GM19351 (cell line): ENCODE measurements at regions not wholly inside any gene's neighbourhood (a gene's known extent, or its start where the extent isn't known, plus 50 kb on each side); places are given as distances from the start of the nearest gene placed in this dataset.

Experiments
- ATAC-seq: cut with Tn5 transposase; IDR thresholded peaks from one replicate; pipeline ENCODE4 v1.9.1; 2021; ENCODE audit warnings: mild to moderate bottlenecking, moderate library complexity; ENCODE audit not compliant: unreplicated experiment

GRCh38 chr5:93017376-93017775 lies 563.6 kb downstream of the NR2F1-AS1 start:
- ATAC-seq = no peak

DNA sequence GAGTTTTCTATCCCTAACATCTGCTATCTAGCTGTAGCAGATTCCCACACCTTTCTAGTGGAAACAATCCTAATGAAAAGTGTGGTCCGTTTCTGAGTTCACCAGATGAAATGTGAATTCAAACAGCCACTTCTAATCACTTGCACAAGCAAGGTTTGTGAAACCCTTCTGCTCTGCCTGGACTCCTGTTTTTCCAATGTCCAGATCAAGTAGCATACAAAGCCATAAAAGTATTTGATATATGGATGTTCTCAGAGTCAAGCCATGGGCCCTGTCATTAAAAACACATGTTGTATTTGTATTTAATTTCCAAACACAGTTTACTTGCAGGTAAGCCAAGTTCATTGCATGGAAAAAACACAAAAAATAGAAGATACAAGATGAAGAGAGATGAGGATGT lies 570.4 kb downstream of the NR2F1-AS1 start:
- ATAC-seq = no peak

DNA sequence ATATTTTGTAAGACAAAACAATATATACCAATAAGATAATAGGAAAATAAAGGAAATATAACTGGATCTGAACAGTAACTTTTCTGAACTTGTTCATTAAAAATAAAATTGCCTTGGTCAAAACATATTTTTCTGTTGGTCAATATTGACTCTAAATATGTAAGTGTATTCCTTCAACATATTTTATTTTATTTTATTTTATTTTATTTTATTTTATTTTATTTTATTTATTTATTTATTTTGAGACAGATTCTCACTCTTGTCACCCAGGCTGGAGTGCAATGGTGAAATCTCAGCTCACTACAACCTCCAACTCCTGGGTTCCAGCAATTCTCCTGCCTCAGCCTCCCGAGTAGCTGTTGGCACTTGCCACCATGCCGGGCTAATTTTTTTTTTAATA lies 571.0 kb downstream of the NR2F1-AS1 start:
- no peak for ATAC-seq

DNA sequence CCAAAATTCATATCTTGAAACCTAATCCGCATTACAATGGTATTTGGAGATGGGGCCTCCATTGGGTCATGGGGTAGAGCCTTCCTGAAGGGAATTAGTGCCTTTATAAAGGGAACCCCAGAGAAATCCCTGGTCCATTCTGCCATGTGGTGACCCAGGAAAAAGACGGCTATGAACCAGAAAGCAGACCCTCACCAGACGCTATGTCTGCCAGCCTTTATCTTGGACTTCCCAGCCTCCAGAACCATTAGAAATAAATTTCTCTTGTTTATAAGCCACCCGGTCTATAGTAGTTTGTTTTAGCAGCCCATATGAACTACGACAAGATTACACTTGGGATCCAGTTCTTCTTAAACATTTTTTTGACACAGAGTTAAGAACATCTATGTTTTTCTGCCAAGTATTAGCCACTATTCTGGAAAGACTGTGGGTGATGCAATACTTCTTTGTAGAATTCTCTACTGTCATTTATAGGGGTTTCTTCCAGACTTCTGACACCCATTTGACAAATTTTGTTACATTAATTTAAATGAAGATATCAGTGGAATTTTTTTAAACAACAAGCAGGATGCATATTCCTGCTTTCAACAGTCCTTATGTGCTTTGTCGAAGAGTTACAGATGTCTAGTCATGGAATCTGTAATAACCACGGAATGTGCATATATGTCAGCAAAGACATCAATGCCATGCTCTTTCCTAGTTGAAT lies 572.4 kb downstream of the NR2F1-AS1 start:
- ATAC-seq = no peak

GRCh38 chr5:93006915-93007314 lies 574.1 kb downstream of the NR2F1-AS1 start:
- no peak for ATAC-seq

- no peak for ATAC-seq
These were observed 582.6 kb downstream of the NR2F1-AS1 start for GRCh38 chr5:92998456-92998855.

GRCh38 chr5:92994392-92994791 lies 586.6 kb downstream of the NR2F1-AS1 start:
- no peak for ATAC-seq

DNA sequence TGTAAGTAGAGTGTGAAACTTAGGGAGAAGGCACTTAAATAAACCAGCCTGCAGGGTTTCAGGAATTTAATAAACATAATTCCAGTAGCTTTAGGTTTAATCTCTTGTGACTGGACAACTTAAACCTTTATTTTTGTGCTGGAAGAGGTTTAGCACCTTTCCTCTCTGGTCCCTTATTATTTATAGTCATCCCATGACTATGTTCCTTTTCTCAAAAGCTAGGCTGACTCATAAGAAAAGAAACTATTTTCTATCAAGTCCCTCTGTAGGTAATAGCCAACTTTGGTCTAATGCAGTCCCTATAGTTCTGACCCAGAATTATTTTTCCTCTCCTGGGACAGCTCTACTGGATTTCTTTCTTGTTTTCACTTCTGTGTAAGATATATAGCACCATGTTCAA lies 588.9 kb downstream of the NR2F1-AS1 start:
- ATAC-seq = no peak

GRCh38 chr5:92991581-92992067 lies 589.4 kb downstream of the NR2F1-AS1 start:
- ATAC-seq = no peak

DNA sequence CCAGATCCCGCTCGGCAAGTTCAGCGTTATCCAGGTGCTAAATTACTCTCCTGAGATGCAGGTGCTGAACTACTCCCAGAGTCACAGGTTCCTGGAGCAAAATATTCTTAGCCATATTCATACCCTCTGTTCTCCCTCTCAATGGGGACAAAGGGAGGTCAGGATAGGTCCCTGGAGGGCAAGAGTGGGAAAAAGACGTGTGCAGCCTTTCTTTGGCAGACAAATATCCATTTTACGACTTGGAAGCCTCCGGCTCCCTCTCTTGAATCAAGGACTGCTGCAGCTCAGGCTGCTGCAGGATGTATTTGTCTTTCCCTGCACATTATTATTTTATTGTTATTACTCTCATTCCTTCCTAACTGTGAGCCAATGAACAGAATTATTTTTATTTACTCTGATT lies 590.2 kb downstream of the NR2F1-AS1 start:
- ATAC-seq = no peak

DNA sequence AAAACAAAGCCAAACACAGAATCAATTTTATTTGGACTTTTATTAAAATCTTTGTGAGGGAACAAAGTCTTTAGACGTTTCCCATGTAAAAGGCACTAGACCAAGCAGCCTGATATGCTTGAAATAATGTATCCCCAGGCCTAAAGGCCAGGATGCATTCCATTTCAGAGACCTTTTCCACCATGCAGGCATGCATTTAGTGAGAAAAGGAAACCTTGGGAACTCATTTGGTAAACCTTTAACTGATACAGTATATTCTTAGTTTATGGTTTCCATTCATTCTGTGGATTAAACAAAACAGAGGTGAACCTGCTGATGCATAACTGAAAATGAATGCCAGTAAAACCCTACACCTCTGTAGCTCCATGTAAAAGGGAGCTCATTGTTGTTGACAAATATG lies 600.0 kb downstream of the NR2F1-AS1 start:
- no peak for ATAC-seq

- ATAC-seq = no peak
These were observed 600.5 kb downstream of the NR2F1-AS1 start for GRCh38 chr5:92980491-92980890.

DNA sequence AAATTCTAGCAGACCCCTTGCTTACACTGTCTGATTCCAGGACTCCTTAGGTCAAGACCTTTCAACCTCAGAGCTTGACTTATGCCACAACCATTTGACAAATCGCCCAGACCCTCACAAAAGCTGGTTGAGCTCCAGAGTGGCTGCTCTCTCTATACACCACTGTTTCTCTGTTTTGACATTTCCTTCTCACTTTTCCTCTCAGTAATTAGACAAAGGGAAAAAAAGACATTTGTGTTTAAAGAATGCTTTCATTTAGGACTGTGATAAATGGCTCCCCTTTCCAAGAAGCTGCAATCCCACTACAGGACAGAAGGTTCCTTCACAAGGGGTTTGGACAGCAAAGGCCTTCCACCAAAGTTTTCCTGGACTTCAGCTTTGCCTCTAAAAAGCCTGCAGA lies 601.3 kb downstream of the NR2F1-AS1 start:
- ATAC-seq = no peak

DNA sequence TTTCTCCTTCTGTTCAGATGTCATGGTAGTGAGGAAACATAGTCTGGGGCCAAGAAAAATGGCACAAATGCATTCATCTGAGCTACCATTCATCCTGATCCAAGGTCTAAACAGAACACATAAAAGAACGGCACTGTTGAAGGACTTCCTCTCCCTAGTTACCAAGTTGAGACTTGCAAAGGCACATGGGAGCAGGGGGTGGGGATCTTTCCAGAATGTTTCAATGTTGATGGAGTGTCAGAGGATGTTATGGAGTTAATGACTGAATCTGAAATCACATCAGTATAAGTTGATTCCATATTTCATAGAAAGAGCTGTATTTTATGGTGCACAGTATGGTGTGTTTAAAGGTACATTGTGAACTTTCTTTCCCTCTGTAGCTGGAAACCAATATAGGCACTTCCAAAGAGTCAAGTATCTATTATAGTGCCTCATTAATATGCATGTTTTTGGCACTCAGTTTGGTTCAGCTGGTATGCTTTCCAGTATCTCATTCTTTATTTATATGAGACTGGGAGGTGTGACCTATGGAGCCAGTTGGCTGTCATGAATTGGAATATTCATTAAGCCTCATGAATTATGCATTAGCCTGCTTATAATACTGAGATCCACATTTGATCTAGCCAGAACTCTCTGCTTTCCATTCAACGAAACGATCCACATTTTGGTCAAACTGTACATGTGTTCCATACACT lies 603.0 kb downstream of the NR2F1-AS1 start:
- no peak for ATAC-seq

GRCh38 chr5:92976156-92976555 lies 604.9 kb downstream of the NR2F1-AS1 start:
- ATAC-seq = no peak

- no peak for ATAC-seq
These were observed 611.2 kb downstream of the NR2F1-AS1 start for GRCh38 chr5:92969781-92970237.

GRCh38 chr5:92969191-92969780 lies 611.7 kb downstream of the NR2F1-AS1 start:
- no peak for ATAC-seq

- ATAC-seq = no peak
These were observed 617.2 kb downstream of the NR2F1-AS1 start for GRCh38 chr5:92963800-92964199.

DNA sequence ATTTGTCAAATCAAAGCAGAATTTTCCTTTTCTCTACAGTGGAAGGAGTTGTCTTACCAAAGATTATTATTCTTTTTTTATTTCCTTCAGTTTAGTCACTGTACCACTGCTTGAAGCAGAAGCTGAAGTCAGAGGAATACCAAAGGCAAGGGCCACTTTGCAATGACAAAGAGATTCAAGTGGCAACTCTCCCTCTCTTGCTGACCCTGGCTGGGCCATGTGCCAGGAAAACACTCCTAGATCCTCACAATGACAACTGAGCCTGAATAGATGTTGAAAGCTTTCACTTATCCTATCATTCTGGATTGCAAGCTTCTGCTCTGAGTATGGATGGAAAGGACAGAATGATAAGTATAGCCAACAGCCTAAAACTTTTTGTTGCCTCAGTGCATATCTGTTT lies 618.3 kb downstream of the NR2F1-AS1 start:
- ATAC-seq = no peak

GRCh38 chr5:92956886-92957285 lies 624.1 kb downstream of the NR2F1-AS1 start:
- no peak for ATAC-seq

DNA sequence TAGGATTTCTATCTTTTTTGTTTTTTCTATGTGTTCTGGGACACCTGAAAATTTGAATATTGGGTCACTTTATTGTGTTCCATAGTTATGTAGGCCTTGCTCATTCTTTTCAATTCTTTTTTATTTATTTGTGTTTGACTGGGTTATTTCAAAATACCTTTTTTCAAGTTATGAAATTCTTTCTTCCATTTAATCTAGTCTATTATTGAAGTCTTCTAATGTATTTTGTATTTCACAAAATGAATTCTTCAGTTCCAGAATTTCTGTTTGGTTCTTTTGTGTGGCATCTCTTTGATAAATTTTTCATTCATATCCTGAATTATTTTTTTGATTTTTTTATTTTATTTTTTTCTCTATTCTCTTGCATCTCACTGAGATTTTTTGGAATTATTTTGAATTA lies 628.8 kb downstream of the NR2F1-AS1 start:
- ATAC-seq = no peak

DNA sequence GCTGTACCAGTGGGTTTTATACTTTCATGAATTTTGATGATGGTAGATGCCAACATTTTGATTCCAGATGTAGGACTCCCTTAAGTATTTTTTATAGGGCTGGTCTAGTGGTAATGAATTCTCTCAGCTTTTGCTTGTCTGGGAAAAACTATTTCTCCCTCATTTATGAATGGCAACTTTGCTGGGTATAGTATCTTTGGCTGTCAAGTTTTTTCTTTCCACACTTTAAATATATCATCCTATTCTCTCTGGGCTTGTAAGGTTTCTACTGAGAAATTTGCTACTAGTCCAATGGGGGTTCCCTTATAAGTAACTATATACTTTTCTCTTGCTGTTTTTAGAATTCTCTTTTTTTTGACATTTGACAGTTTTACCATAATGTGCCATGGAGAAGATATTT lies 629.3 kb downstream of the NR2F1-AS1 start:
- no peak for ATAC-seq
